Nephron progenitor cell (in vitro differentiated cells): ENCODE measurements at regions not wholly inside any gene's neighbourhood (a gene's known extent, or its start where the extent isn't known, plus 50 kb on each side); places are given as distances from the start of the nearest gene placed in this dataset.

Experiments
- DNase-seq: peaks from one replicate; pipeline ENCODE4 v3.0.0; 2021
- H3K27ac Mint-ChIP-seq: 2 replicates; pipeline ENCODE4 v1.8.0; 2021; ENCODE audit warnings: mild to moderate bottlenecking, moderate library complexity, mixed read lengths
- H3K27me3 Mint-ChIP-seq: 2 replicates; pipeline ENCODE4 v1.8.0; 2021; ENCODE audit warnings: mild to moderate bottlenecking, low read depth, mixed read lengths; ENCODE audit not compliant: poor library complexity
- H3K36me3 Mint-ChIP-seq: 2 replicates; pipeline ENCODE4 v1.8.0; 2021; ENCODE audit warnings: low read depth, mixed read lengths
- H3K4me1 Mint-ChIP-seq: 2 replicates; pipeline ENCODE4 v1.8.0; 2021; ENCODE audit warnings: mixed read lengths
- H3K4me3 Mint-ChIP-seq: 2 replicates; pipeline ENCODE4 v1.8.0; 2021; ENCODE audit warnings: mild to moderate bottlenecking, moderate library complexity, mixed read lengths
- H3K9me3 Mint-ChIP-seq: 2 replicates; pipeline ENCODE4 v1.8.0; 2021; ENCODE audit warnings: mild to moderate bottlenecking, moderate library complexity, mixed read lengths
- CTCF ChIP-seq: fragments of 200-600 bp; sonication (generic); IDR thresholded peaks from 2 replicates; pipeline ENCODE4 v1.5.0; 2021; ENCODE audit warnings: antibody characterized with exemption

GRCh38 chrX:16472345-16472744, 177.6 kb upstream of the S100G start:
- H3K4me1 Mint-ChIP-seq: no peaks in the 10 kb centered on the region
- H3K4me3 Mint-ChIP-seq: no peak overlapping the region
- DNase-seq: no peak
- no peak overlapping the region for H3K27ac Mint-ChIP-seq
- TF ChIP-seq CTCF: no peak
- H3K36me3 Mint-ChIP-seq: peaks cover 5% of the 10 kb centered on the region
- no peaks in the 10 kb centered on the region for H3K27me3 Mint-ChIP-seq
- H3K9me3 Mint-ChIP-seq: no peaks in the 10 kb centered on the region

DNA sequence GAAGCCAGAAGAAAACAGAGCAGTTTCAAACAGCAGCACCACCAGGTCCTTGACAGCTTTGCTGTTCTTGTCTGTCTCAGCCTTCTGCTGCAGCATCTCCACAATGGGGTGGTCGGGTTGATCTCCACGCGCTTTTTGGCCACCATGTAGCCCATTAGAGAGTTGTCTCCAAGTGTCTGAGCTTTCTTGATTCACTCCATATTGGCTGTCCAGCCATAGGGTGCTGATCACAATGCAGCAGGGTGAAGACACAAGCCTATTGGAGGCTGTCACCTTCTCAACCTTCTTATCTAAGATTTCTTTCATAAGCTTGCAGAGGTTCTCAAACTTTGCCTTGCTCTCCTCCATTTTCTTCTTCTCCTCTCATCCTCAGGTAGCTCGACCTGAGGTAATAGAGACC, 175.4 kb upstream of the S100G start:
- DNase-seq: no peak
- Mint-ChIP-seq H3K27me3 (no peaks in the 10 kb centered on the region), H3K4me3 (no peak overlapping the region), H3K9me3 (no peaks in the 10 kb centered on the region), H3K36me3 (peaks cover 5% of the 10 kb centered on the region), H3K27ac (no peak overlapping the region), H3K4me1 (no peaks in the 10 kb centered on the region)
- no peak for TF ChIP-seq CTCF

DNA sequence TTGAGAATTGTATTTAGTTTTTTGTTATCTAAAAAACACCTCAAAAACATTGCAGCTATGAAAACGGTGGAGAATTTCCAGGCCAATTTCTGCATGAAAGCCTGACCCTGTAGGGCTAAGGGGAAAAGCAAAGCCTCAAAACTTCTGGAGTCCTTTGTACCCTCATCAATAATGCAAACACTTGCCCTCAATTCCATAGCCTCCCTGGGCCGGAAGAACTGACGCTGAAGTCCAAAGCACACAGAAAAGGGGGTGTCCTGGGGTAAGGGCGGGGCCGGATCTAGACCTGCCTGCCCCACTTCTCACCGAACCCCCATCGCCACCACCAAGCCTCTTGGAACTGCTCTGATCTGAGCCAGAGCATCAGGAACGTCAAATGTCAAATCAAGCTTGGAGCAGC, 173.9 kb upstream of the S100G start:
- TF ChIP-seq CTCF: no peak
- no peak for DNase-seq
- H3K27me3 Mint-ChIP-seq: no peaks in the 10 kb centered on the region
- H3K36me3 Mint-ChIP-seq: peaks cover 5% of the 10 kb centered on the region
- H3K9me3 Mint-ChIP-seq: no peaks in the 10 kb centered on the region
- no peaks in the 10 kb centered on the region for H3K4me1 Mint-ChIP-seq
- H3K4me3 Mint-ChIP-seq: no peak overlapping the region
- no peak overlapping the region for H3K27ac Mint-ChIP-seq

- peaks cover 5% of the 10 kb centered on the region for H3K36me3 Mint-ChIP-seq
- no peak for TF ChIP-seq CTCF
- no peaks in the 10 kb centered on the region for H3K4me1 Mint-ChIP-seq
- no peaks in the 10 kb centered on the region for H3K27me3 Mint-ChIP-seq
- no peaks in the 10 kb centered on the region for H3K9me3 Mint-ChIP-seq
- no peak for DNase-seq
- H3K27ac Mint-ChIP-seq: no peak overlapping the region
- no peak overlapping the region for H3K4me3 Mint-ChIP-seq
These were observed 173.3 kb upstream of the S100G start for GRCh38 chrX:16476692-16477091.

DNA sequence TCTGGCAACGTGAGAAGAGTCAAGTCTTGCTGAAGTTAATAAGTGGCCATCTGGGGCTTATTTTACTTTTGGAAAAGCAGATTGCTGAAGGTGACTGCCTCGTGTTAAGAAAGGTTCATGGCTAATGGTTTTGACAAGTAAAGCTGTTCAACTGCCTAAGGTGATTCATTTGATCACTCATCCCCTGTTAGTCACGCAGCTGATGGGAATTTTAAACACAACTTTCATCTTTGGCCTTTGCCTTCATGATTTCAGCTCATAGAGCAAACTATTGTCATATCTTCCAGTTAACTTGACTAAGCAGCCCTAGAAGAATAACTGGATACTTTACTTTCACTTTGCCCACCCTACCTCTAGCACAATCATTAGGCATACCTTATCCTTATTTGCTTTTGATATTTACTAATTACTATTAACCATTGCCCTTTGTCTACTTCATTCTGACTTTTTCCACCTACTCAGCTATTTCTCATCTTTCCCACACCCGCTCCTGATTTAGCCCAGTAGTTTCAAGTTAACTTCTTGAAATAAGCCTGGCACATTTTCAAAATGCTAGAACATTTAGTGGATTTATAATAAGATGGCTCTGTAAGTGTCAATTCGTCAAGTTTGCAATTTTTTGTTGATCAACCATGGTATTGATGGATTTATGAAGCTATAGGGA, 170.6 kb upstream of the S100G start:
- no peak overlapping the region for H3K27ac Mint-ChIP-seq
- TF ChIP-seq CTCF: no peak
- no peak overlapping the region for H3K4me3 Mint-ChIP-seq
- H3K27me3 Mint-ChIP-seq: no peaks in the 10 kb centered on the region
- peaks cover 5% of the 10 kb centered on the region for H3K36me3 Mint-ChIP-seq
- no peaks in the 10 kb centered on the region for H3K9me3 Mint-ChIP-seq
- H3K4me1 Mint-ChIP-seq: no peaks in the 10 kb centered on the region
- DNase-seq: no peak

GRCh38 chrX:16480049-16480448, 169.9 kb upstream of the S100G start:
- Mint-ChIP-seq H3K27me3 (peaks cover 4% of the 10 kb centered on the region), H3K9me3 (no peaks in the 10 kb centered on the region)

More at GRCh38 chrX:16480049-16480448, 169.9 kb upstream of the S100G start:
- Mint-ChIP-seq H3K4me1 (no peaks in the 10 kb centered on the region), H3K36me3 (peaks cover 1% of the 10 kb centered on the region), H3K27ac (no peak overlapping the region), H3K4me3 (no peak overlapping the region)
- no peak for TF ChIP-seq CTCF
- DNase-seq: no peak
